IMR-90 (cell line): ENCODE measurements at regions not wholly inside any gene's neighbourhood (a gene's known extent, or its start where the extent isn't known, plus 50 kb on each side); places are given as distances from the start of the nearest gene placed in this dataset.

Experiments
- ATAC-seq: fragments of 200-7000 bp; cut with Tn5 transposase; 2 replicates; pipeline ENCODE4 v1.9.1; 2020; ENCODE audit warnings: low read depth, mild to moderate bottlenecking, moderate library complexity
- BruUV-seq: library from RNA; stranded (reverse); fragments of 400-500 nt; replicated peaks from 2 replicates; lab custom pipeline; 2021; lab: Mats Ljungman, UMichigan
- CTCF ChIA-PET: fragments of 300-600 bp; formaldehyde crosslinking; extraction: SDS; loops from one replicate; lab custom pipeline; 2021; ENCODE audit warnings: antibody characterized with exemption; lab: Yijun Ruan, JAX
- POLR2A ChIA-PET: fragments of 300-600 bp; sonication (Branson Sonifier 250); formaldehyde crosslinking; loops from one replicate; lab custom pipeline; 2022; ENCODE audit warnings: antibody characterized with exemption; ENCODE audit not compliant: unreplicated experiment; lab: Charles Lee
- DNase-seq: peaks from one replicate; pipeline ENCODE4 v3.0.0; 2013
- H2AFZ ChIP-seq: replicated peaks from 2 replicates; pipeline ENCODE3; 2013; ENCODE audit warnings: low read length, mild to moderate bottlenecking; ENCODE audit not compliant: poor library complexity
- H2AK5ac ChIP-seq: 2 replicates; pipeline ENCODE4 v1.6.1; 2013; ENCODE audit warnings: low read depth, low read length, inconsistent platforms
- H2AK9ac ChIP-seq: replicated peaks from 2 replicates; pipeline ENCODE3; 2013; ENCODE audit warnings: mild to moderate bottlenecking, low read depth, low read length, moderate library complexity; ENCODE audit not compliant: poor library complexity
- H2BK120ac ChIP-seq: 2 replicates; pipeline ENCODE4 v1.6.1; 2013; ENCODE audit warnings: low read depth, low read length, inconsistent platforms
- H2BK15ac ChIP-seq: 3 replicates; pipeline ENCODE4 v1.6.1; 2013; ENCODE audit warnings: low read depth, low read length, inconsistent platforms
- H2BK20ac ChIP-seq: 2 replicates; pipeline ENCODE4 v1.6.1; 2013; ENCODE audit warnings: low read depth, mild to moderate bottlenecking, inconsistent platforms, low read length, moderate library complexity
- H2BK5ac ChIP-seq: 2 replicates; pipeline ENCODE4 v1.6.1; 2013; ENCODE audit warnings: mild to moderate bottlenecking, low read depth, low read length, inconsistent platforms; ENCODE audit not compliant: poor library complexity, severe bottlenecking
- H3K14ac ChIP-seq: replicated peaks from 2 replicates; pipeline ENCODE4 v1.6.1; 2013; ENCODE audit warnings: low read depth, low read length, inconsistent platforms
- H3K18ac ChIP-seq: 2 replicates; pipeline ENCODE4 v1.6.1; 2013; ENCODE audit warnings: low read depth, low read length, control low read depth
- H3K23ac ChIP-seq: 2 replicates; pipeline ENCODE4 v1.6.1; 2013; ENCODE audit warnings: low read depth, low read length, inconsistent platforms
- H3K27ac ChIP-seq: 2 replicates; pipeline ENCODE4 v1.5.1; 2013; ENCODE audit warnings: mild to moderate bottlenecking, control low read depth, low read length; ENCODE audit not compliant: insufficient read depth
- H3K27me3 ChIP-seq: 2 replicates; pipeline ENCODE4 v1.6.1; 2013; ENCODE audit warnings: low read length; ENCODE audit not compliant: control insufficient read depth, insufficient read depth
- H3K36me3 ChIP-seq: 2 replicates; pipeline ENCODE4 v1.6.1; 2013; ENCODE audit warnings: low read length, mixed read lengths; ENCODE audit not compliant: control insufficient read depth, insufficient read depth
- H3K4ac ChIP-seq: 2 replicates; pipeline ENCODE4 v1.6.1; 2013; ENCODE audit warnings: low read depth, low read length, inconsistent platforms
- H3K4me1 ChIP-seq: 2 replicates; pipeline ENCODE4 v1.6.1; 2013; ENCODE audit warnings: low read length, mixed read lengths; ENCODE audit not compliant: control insufficient read depth, insufficient read depth
- H3K4me2 ChIP-seq: 2 replicates; pipeline ENCODE4 v1.6.1; 2013; ENCODE audit warnings: low read depth, mild to moderate bottlenecking, control low read depth, low read length, moderate library complexity
- H3K4me3 ChIP-seq: 2 replicates; pipeline ENCODE4 v1.5.1; 2013; ENCODE audit warnings: low read depth, mild to moderate bottlenecking, control low read depth, low read length, moderate library complexity; ENCODE audit not compliant: insufficient read depth
- H3K56ac ChIP-seq: 2 replicates; pipeline ENCODE4 v1.6.1; 2013; ENCODE audit warnings: low read length, inconsistent platforms; ENCODE audit not compliant: insufficient read depth; ENCODE audit errors: extremely low read depth
- H3K79me1 ChIP-seq, 2 experiments: 2 replicates each; pipeline ENCODE4 v1.6.1; 2013; ENCODE audit warnings: low read length in 2 of 2, inconsistent platforms in 1 of 2, low read depth in 1 of 2
- H3K9ac ChIP-seq: 2 replicates; pipeline ENCODE4 v1.6.1; 2013; ENCODE audit warnings: low read depth, low read length, control low read depth
- H3K9me1 ChIP-seq: 2 replicates; pipeline ENCODE4 v1.6.1; 2013; ENCODE audit warnings: low read length, inconsistent platforms; ENCODE audit not compliant: insufficient read depth
- H3K9me3 ChIP-seq: 2 replicates; pipeline ENCODE4 v1.6.1; 2013; ENCODE audit warnings: low read length; ENCODE audit not compliant: control insufficient read depth, insufficient read depth
- H4K20me1 ChIP-seq: 2 replicates; pipeline ENCODE4 v1.6.1; 2013; ENCODE audit warnings: low read length, inconsistent platforms; ENCODE audit not compliant: insufficient read depth
- H4K5ac ChIP-seq: 2 replicates; pipeline ENCODE4 v1.6.1; 2013; ENCODE audit warnings: mild to moderate bottlenecking, low read depth, low read length, control low read depth
- H4K8ac ChIP-seq, 2 experiments: 2 replicates each; pipeline ENCODE4 v1.6.1; 2013; ENCODE audit warnings: low read depth in 2 of 2, low read length in 2 of 2, control low read depth in 1 of 2, inconsistent platforms in 1 of 2
- H4K91ac ChIP-seq: 2 replicates; pipeline ENCODE4 v1.6.1; 2013; ENCODE audit warnings: low read depth, low read length, inconsistent platforms; ENCODE audit not compliant: insufficient read depth
- CEBPB ChIP-seq: IDR thresholded peaks from 2 replicates; pipeline ENCODE4 v1.6.1; 2012; ENCODE audit warnings: low read depth, low read length, improper control_type of control experiment
- NFE2L2 ChIP-seq: fragments of 150-350 bp; IDR thresholded peaks from 2 replicates; pipeline ENCODE4 v1.6.1; 2016; ENCODE audit warnings: low read depth, mild to moderate bottlenecking, low read length
- RCOR1 ChIP-seq: IDR thresholded peaks from 2 replicates; pipeline ENCODE4 v1.6.1; 2012; ENCODE audit warnings: mild to moderate bottlenecking, low read length, improper control_type of control experiment; ENCODE audit not compliant: insufficient replicate concordance
- RFX5 ChIP-seq: IDR thresholded peaks from 2 replicates; pipeline ENCODE4 v1.8.0; 2012; ENCODE audit warnings: low read depth, mild to moderate bottlenecking, low read length, moderate library complexity
- WGBS, 2 experiments: methylation state at CpG; one replicate each; pipeline versions ENCODE4 v1.1.5 to v1.1.7; 2013; ENCODE audit warnings: missing lambda C conversion rate in 2 of 2; ENCODE audit not compliant: insufficient read length in 1 of 2; ENCODE audit errors: extremely low coverage in 2 of 2; 5-methylcytosine and 5-hydroxymethylcytosine counted together
- dilution Hi-C: fragments of 300-500 bp; cut with HindIII; formaldehyde crosslinking; loops from one replicate; pipeline ENCODE4 v1.14.3; 2018; ENCODE audit warnings: low sequenced_read_pairs; ENCODE audit not compliant: unreplicated experiment
- in situ Hi-C: fragments of 300-500 bp; cut with MboI; formaldehyde crosslinking; loops from 3 replicates; pipeline ENCODE4 v1.14.3; 2019; ENCODE audit warnings: low sequenced_read_pairs, inconsistent platforms, mixed read lengths
- intact Hi-C: fragments of 100-400 bp; cut with micrococcal nuclease; formaldehyde crosslinking; loops from 2 replicates; pipeline ENCODE4 v1.10.0; 2022

GRCh38 chr11:15912825-15913224 lies 443.5 kb downstream of the SOX6 start:
- H3K4ac ChIP-seq, result peak overlapping the region; percentile 40; the same call in 1 of the 2 replicates
- DNase-seq, result no peak
- 0 out of 2 replicates have a peak overlapping the region, but pooled peaks have one; percentile 9 for H4K91ac ChIP-seq
- H3K27me3 ChIP-seq, result no peaks in the 10 kb centered on the region; the same call in 1 of the 2 replicates
- H2BK5ac ChIP-seq, result no peak overlapping the region
- H3K36me3 ChIP-seq, result no peaks in the 10 kb centered on the region
- intact Hi-C loops (loop anchor here (5.0 kb wide), 1 partner anchor 694 kb away; no protein-coding TSS in a partner anchor), in situ Hi-C loops (no loop called here), dilution Hi-C loops (no loop called here)
- H3K4me3 ChIP-seq, result no peak overlapping the region
- POLR2A ChIA-PET, result no interaction called here
- ATAC-seq, result peak; percentile 19; the same call in 1 of the 2 replicates
- peak overlapping the region; percentile 53; the same call in 1 of the 2 replicates for H3K18ac ChIP-seq
- H2AK9ac ChIP-seq, result no peak overlapping the region
- TF ChIP-seq RFX5, result no peak
- TF ChIP-seq RCOR1, result no peak
- no peak for TF ChIP-seq CEBPB
- TF ChIP-seq NFE2L2, result no peak
- no peaks in the 10 kb centered on the region for H3K9me3 ChIP-seq
- no peak overlapping the region for H3K4me2 ChIP-seq
- H2BK120ac ChIP-seq, result peak overlapping the region; percentile 27; the same call in 1 of the 2 replicates
- peaks cover 4% of the 10 kb centered on the region; the same call in 1 of the 2 replicates for H3K4me1 ChIP-seq
- H2BK20ac ChIP-seq, result 0 out of 2 replicates have a peak overlapping the region, but pooled peaks have one; percentile 27
- no peak overlapping the region for H2AFZ ChIP-seq
- H3K79me1 ChIP-seq, result no peaks in the 10 kb centered on the region
- no peak overlapping the region for H2BK15ac ChIP-seq
- H3K9ac ChIP-seq, result no peak overlapping the region
- 97% methylated on average over 6 of the region's 7 CpGs; no CpG with 5 or more reads in 1 of the 2 experiments for whole genome bisulfite sequencing, 2 experiments
- no peaks in the 10 kb centered on the region for H4K20me1 ChIP-seq
- H3K56ac ChIP-seq, result no peak overlapping the region
- no peak overlapping the region; the same call in 1 of the 2 replicates for H2AK5ac ChIP-seq
- no peaks in the 10 kb centered on the region for H3K9me1 ChIP-seq
- no peak overlapping the region for H3K14ac ChIP-seq
- peak overlapping the region in 1 of 2 experiments; percentile 8; a peak in 1 of 4 replicates for H4K8ac ChIP-seq
- H4K5ac ChIP-seq, result peak overlapping the region; percentile 12; the same call in 1 of the 2 replicates
- no peak overlapping the region for H3K23ac ChIP-seq
- CTCF ChIA-PET, result no interaction called here
- no peak overlapping the region for H3K27ac ChIP-seq
- no TSS peak for BruUV-seq
